Fibroblast of lung (primary cell): ENCODE measurements at regions not wholly inside any gene's neighbourhood (a gene's known extent, or its start where the extent isn't known, plus 50 kb on each side); places are given as distances from the start of the nearest gene placed in this dataset.

Experiments used
- DNase-seq, 2 donors: peaks; one replicate each; pipeline versions ENCODE4 v3.0.0 to v3.0.0-alpha.2; 2010; ENCODE audit warnings: low read depth in 2 of 2
- H2AFZ ChIP-seq: 2 replicates; pipeline ENCODE4 v1.5.1; 2012; ENCODE audit warnings: low read length, control low read depth, inconsistent platforms
- H3K27ac ChIP-seq: 2 replicates; pipeline ENCODE4 v1.5.1; 2011; ENCODE audit warnings: low read length, control low read depth; ENCODE audit not compliant: insufficient read depth
- H3K27me3 ChIP-seq: 2 replicates; pipeline ENCODE4 v1.5.1; 2011; ENCODE audit warnings: mild to moderate bottlenecking, low read length; ENCODE audit not compliant: control insufficient read depth, insufficient read depth
- H3K36me3 ChIP-seq: 2 replicates; pipeline ENCODE4 v1.5.1; 2011; ENCODE audit warnings: low read length; ENCODE audit not compliant: control insufficient read depth, insufficient read depth
- H3K4me1 ChIP-seq: 2 replicates; pipeline ENCODE4 v1.5.1; 2011; ENCODE audit warnings: low read length; ENCODE audit not compliant: control insufficient read depth, insufficient read depth; ENCODE audit errors: extremely low read depth
- H3K4me2 ChIP-seq: 2 replicates; pipeline ENCODE4 v1.5.1; 2011; ENCODE audit warnings: low read length, control low read depth; ENCODE audit not compliant: insufficient read depth; ENCODE audit errors: extremely low read depth
- H3K4me3 ChIP-seq, 4 experiments: fragments of 200-600 bp in 1 of 4; sonication (generic) in 1 of 4; replicated peaks in 1 of 4; 2 replicates each; pipeline ENCODE4 v1.5.1; 2011 to 2016; ENCODE audit warnings: low read length in 4 of 4, low read depth in 3 of 4, mild to moderate bottlenecking in 3 of 4, control low read depth in 2 of 4, inconsistent platforms in 1 of 4, mixed read lengths in 1 of 4; ENCODE audit not compliant: insufficient read depth in 1 of 4; ENCODE audit errors: control extremely low read depth in 1 of 4
- H3K79me2 ChIP-seq: 2 replicates; pipeline ENCODE4 v1.5.1; 2012; ENCODE audit warnings: mild to moderate bottlenecking, low read length, inconsistent platforms; ENCODE audit not compliant: control insufficient read depth, insufficient read depth
- H3K9ac ChIP-seq: 2 replicates; pipeline ENCODE4 v1.5.1; 2011; ENCODE audit warnings: mild to moderate bottlenecking, low read length, control low read depth; ENCODE audit not compliant: insufficient read depth
- H3K9me3 ChIP-seq: 2 replicates; pipeline ENCODE4 v1.5.1; 2012; ENCODE audit warnings: low read depth, low read length; ENCODE audit not compliant: control insufficient read depth, insufficient read depth
- H4K20me1 ChIP-seq: 2 replicates; pipeline ENCODE4 v1.5.1; 2011; ENCODE audit warnings: low read length; ENCODE audit not compliant: control insufficient read depth, insufficient read depth; ENCODE audit errors: extremely low read depth
- EZH2 ChIP-seq: IDR thresholded peaks from 2 replicates; pipeline ENCODE4 v1.5.1; 2012; ENCODE audit warnings: low read length, control low read depth, mild to moderate bottlenecking; ENCODE audit errors: missing control alignments
- TF ChIP-seq, protein P1 (sequence below), 2 donors: IDR thresholded peaks in 1 of 2; conservative IDR thresholded peaks in 1 of 2; 1 replicate in 1 of 2; 2 replicates in 1 of 2; pipeline ENCODE4 v1.5.1; 2011 to 2012; ENCODE audit warnings: low read length in 2 of 2, control low read depth in 1 of 2, inconsistent platforms in 1 of 2, low read depth in 1 of 2, mild to moderate bottlenecking in 1 of 2

DNA sequence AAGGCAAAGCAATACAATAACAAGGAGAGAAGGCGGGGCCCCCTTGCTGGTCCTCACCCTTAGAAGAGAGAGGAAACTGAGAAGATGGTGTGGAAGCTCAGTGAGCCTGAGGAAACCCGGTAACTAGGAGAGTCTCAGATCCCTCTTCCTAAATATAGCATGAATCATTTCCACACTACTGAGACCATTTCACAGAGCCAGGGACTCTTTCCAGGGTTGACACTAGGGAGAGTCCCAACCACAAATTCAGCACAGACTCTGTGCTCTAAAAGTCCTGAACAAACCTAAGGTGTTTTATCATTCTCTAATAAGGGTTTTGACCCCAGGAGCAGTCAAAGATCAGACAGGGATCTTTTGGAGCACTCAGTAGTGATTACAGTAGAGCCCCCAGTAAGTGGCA is 647.7 kb downstream of the KCNT2 start:
- TF ChIP-seq EZH2 = no peak
- TF ChIP-seq, protein P1, sequence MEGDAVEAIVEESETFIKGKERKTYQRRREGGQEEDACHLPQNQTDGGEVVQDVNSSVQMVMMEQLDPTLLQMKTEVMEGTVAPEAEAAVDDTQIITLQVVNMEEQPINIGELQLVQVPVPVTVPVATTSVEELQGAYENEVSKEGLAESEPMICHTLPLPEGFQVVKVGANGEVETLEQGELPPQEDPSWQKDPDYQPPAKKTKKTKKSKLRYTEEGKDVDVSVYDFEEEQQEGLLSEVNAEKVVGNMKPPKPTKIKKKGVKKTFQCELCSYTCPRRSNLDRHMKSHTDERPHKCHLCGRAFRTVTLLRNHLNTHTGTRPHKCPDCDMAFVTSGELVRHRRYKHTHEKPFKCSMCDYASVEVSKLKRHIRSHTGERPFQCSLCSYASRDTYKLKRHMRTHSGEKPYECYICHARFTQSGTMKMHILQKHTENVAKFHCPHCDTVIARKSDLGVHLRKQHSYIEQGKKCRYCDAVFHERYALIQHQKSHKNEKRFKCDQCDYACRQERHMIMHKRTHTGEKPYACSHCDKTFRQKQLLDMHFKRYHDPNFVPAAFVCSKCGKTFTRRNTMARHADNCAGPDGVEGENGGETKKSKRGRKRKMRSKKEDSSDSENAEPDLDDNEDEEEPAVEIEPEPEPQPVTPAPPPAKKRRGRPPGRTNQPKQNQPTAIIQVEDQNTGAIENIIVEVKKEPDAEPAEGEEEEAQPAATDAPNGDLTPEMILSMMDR (conservative IDR thresholded peaks at IDR 0.05 in 1 of 2, IDR thresholded peaks at IDR 0.05 in 1 of 2; ENCODE audit: low read depth in 1 of 2, low read length in 2 of 2) = no peak

DNA sequence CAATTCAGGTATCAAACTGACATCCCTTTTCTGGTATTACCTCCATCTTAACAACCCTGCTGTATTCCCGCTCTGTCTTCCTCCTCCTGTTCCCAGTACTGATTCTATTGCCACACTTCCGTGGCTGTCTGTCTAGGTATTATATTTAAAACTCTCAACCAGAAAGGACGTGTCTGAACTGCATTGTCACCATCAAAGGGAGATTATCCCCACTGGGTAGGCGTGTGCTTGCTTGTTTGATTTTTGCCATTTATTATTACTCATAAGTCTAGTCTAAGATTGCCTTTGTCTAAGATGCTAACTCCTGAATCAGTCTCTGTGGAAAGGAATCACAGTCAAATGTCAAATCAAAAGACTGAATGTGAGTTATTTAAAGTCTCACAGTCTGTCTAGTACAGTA is 650.1 kb downstream of the KCNT2 start:
- TF ChIP-seq, protein P1 (conservative IDR thresholded peaks at IDR 0.05 in 1 of 2, IDR thresholded peaks at IDR 0.05 in 1 of 2; ENCODE audit: low read depth in 1 of 2, low read length in 2 of 2) = no peak
- no peak for TF ChIP-seq EZH2

More for the DNA sequence above, 647.7 kb downstream of the KCNT2 start:
- Histone ChIP-seq H3K36me3 (no peaks in the 10 kb centered on the region), H3K4me2 (no peak overlapping the region), H3K9me3 (no peaks in the 10 kb centered on the region), H3K4me3 (no peak overlapping the region), H3K79me2 (no peaks in the 10 kb centered on the region), H3K9ac (no peak overlapping the region), H3K27me3 (no peaks in the 10 kb centered on the region), H2AFZ (no peak overlapping the region), H3K4me1 (no peaks in the 10 kb centered on the region), H4K20me1 (no peaks in the 10 kb centered on the region), H3K27ac (no peak overlapping the region)
- no peak for DNase-seq

DNA sequence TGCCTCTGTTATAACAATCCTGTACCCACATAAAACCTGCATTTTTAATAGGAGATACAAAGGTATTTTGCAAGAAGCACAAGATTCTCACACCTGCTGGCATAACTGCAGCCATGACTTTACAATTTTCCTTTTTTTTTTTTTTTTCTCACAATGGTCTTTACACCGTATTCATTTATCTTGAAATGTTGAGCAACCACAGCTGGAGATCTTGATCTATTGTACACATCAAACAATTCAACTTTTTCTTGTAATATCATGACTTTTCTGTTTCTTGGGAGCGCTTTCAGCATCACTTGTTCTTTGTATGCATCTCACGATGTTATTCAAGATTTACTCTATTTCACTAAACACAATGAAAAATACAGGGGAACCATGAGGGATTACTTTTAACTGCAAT is 651.4 kb downstream of the KCNT2 start:
- Histone ChIP-seq H3K79me2 (no peaks in the 10 kb centered on the region), H2AFZ (no peak overlapping the region), H3K27ac (no peak overlapping the region), H3K4me1 (no peaks in the 10 kb centered on the region), H3K9ac (no peak overlapping the region), H3K4me3 (no peak overlapping the region), H3K9me3 (no peaks in the 10 kb centered on the region), H3K27me3 (no peaks in the 10 kb centered on the region), H3K4me2 (no peak overlapping the region), H4K20me1 (no peaks in the 10 kb centered on the region), H3K36me3 (no peaks in the 10 kb centered on the region)
- TF ChIP-seq EZH2 = no peak
- TF ChIP-seq, protein P1 (conservative IDR thresholded peaks at IDR 0.05 in 1 of 2, IDR thresholded peaks at IDR 0.05 in 1 of 2; ENCODE audit: low read depth in 1 of 2, low read length in 2 of 2) = no peak
- DNase-seq = no peak

More for the DNA sequence above, 650.1 kb downstream of the KCNT2 start:
- Histone ChIP-seq H3K36me3 (no peaks in the 10 kb centered on the region), H3K79me2 (no peaks in the 10 kb centered on the region), H3K27me3 (no peaks in the 10 kb centered on the region), H3K9me3 (no peaks in the 10 kb centered on the region), H3K27ac (no peak overlapping the region), H4K20me1 (no peaks in the 10 kb centered on the region), H3K4me1 (no peaks in the 10 kb centered on the region), H3K4me2 (no peak overlapping the region), H3K9ac (no peak overlapping the region), H3K4me3 (no peak overlapping the region), H2AFZ (no peak overlapping the region)
- DNase-seq = no peak
